GM23338 (cell line): ENCODE measurements at regions not wholly inside any gene's neighbourhood (a gene's known extent, or its start where the extent isn't known, plus 50 kb on each side); places are given as distances from the start of the nearest gene placed in this dataset.

Source experiments
- ATAC-seq: fragments of 200-7000 bp; cut with Tn5 transposase; 3 replicates; pipeline ENCODE4 v1.9.1; 2020
- DNase-seq: peaks from one replicate; pipeline ENCODE4 v3.0.0-alpha.2; 2015; ENCODE audit warnings: low spot score
- H2AFZ ChIP-seq: fragments of 200-600 bp; sonication (generic); 2 replicates; pipeline ENCODE4 v1.8.0; 2016; ENCODE audit warnings: antibody characterized with exemption, mild to moderate bottlenecking, moderate library complexity
- H3F3A ChIP-seq: fragments of 200-600 bp; sonication (generic); replicated peaks from 2 replicates; pipeline ENCODE4 v1.8.0; 2017; ENCODE audit warnings: antibody characterized with exemption, mixed run types, low read depth
- H3K27ac ChIP-seq: fragments of 200-600 bp; sonication (generic); 2 replicates; pipeline ENCODE4 v1.6.1; 2016; ENCODE audit warnings: low read depth
- H3K27me3 ChIP-seq: fragments of 200-600 bp; sonication (generic); 2 replicates; pipeline ENCODE4 v1.8.0; 2016; ENCODE audit warnings: mild to moderate bottlenecking, mixed run types, moderate library complexity; ENCODE audit not compliant: insufficient read depth
- H3K36me3 ChIP-seq: fragments of 200-600 bp; sonication (generic); 2 replicates; pipeline ENCODE4 v1.8.0; 2016; ENCODE audit warnings: mild to moderate bottlenecking; ENCODE audit not compliant: insufficient read depth
- H3K4me1 ChIP-seq: fragments of 200-600 bp; sonication (generic); 2 replicates; pipeline ENCODE4 v1.8.0; 2016; ENCODE audit warnings: mild to moderate bottlenecking, moderate library complexity; ENCODE audit not compliant: insufficient read depth
- H3K4me2 ChIP-seq: fragments of 200-600 bp; sonication (generic); 2 replicates; pipeline ENCODE4 v1.7.1; 2017; ENCODE audit warnings: mixed run types
- H3K4me3 ChIP-seq: fragments of 200-600 bp; sonication (generic); 2 replicates; pipeline ENCODE4 v1.6.1; 2016; ENCODE audit warnings: mixed run types
- H3K79me2 ChIP-seq: fragments of 200-600 bp; sonication (generic); replicated peaks from 2 replicates; pipeline ENCODE4 v1.8.0; 2017; ENCODE audit warnings: mild to moderate bottlenecking; ENCODE audit not compliant: insufficient read depth
- H3K9me2 ChIP-seq: fragments of 200-600 bp; sonication (generic); 2 replicates; pipeline ENCODE4 v1.8.0; 2017; ENCODE audit not compliant: insufficient read depth
- H4K20me1 ChIP-seq: fragments of 200-600 bp; sonication (generic); replicated peaks from 2 replicates; pipeline ENCODE4 v1.8.0; 2017; ENCODE audit warnings: mild to moderate bottlenecking; ENCODE audit not compliant: insufficient read depth
- H3K27ac Mint-ChIP-seq: 2 replicates; pipeline ENCODE4 v1.8.0; 2020; ENCODE audit warnings: inconsistent platforms, mild to moderate bottlenecking, moderate library complexity, mixed read lengths
- H3K27me3 Mint-ChIP-seq: 3 replicates; pipeline ENCODE4 v1.8.0; 2022; ENCODE audit warnings: low read depth, mild to moderate bottlenecking, moderate library complexity, mixed read lengths, inconsistent platforms; ENCODE audit not compliant: insufficient read depth, poor library complexity
- H3K36me3 Mint-ChIP-seq: 3 replicates; pipeline ENCODE4 v1.8.0; 2021; ENCODE audit warnings: low read depth, mild to moderate bottlenecking, inconsistent platforms, moderate library complexity, mixed read lengths
- H3K4me1 Mint-ChIP-seq: 3 replicates; pipeline ENCODE4 v1.8.0; 2020; ENCODE audit warnings: mild to moderate bottlenecking, inconsistent platforms, mixed read lengths
- H3K4me3 Mint-ChIP-seq: 3 replicates; pipeline ENCODE4 v1.8.0; 2021; ENCODE audit warnings: moderate library complexity, mild to moderate bottlenecking, inconsistent platforms, mixed read lengths
- H3K9me3 Mint-ChIP-seq: 3 replicates; pipeline ENCODE4 v1.8.0; 2020; ENCODE audit warnings: moderate library complexity, mild to moderate bottlenecking, inconsistent platforms, mixed read lengths
- CREB1 ChIP-seq: fragments of 250-450 bp; sonication (Bioruptor Pico); IDR thresholded peaks from 2 replicates; pipeline ENCODE4 v1.5.0; 2020; ENCODE audit warnings: low read depth, mild to moderate bottlenecking, moderate library complexity
- CTCF ChIP-seq, 2 experiments: fragments of 200-600 bp in 1 of 2; sonication (generic) in 1 of 2; conservative IDR thresholded peaks; 2 replicates each; pipeline versions ENCODE4 v1.5.1 to v1.6.1; 2016 to 2017; ENCODE audit warnings: antibody characterized with exemption in 2 of 2, low read depth in 2 of 2, mild to moderate bottlenecking in 2 of 2, moderate library complexity in 1 of 2
- EZH2 ChIP-seq: fragments of 200-600 bp; sonication (generic); IDR thresholded peaks from one replicate; pipeline ENCODE4 v1.8.0; 2017; ENCODE audit warnings: antibody characterized with exemption, mild to moderate bottlenecking, low read depth; ENCODE audit not compliant: unreplicated experiment
- EZH2phosphoT487 ChIP-seq: fragments of 200-600 bp; sonication (generic); IDR thresholded peaks from one replicate; pipeline ENCODE4 v1.8.1; 2018; ENCODE audit warnings: antibody characterized with exemption; ENCODE audit not compliant: unreplicated experiment
- JUNB ChIP-seq: IDR thresholded peaks from one replicate; pipeline ENCODE4 v1.6.1; 2016; ENCODE audit warnings: antibody characterized with exemption; ENCODE audit not compliant: unreplicated experiment
- NANOG ChIP-seq: IDR thresholded peaks from 2 replicates; pipeline ENCODE4 v1.6.1; 2016; ENCODE audit warnings: antibody characterized with exemption, borderline replicate concordance
- POLR2AphosphoS5 ChIP-seq: IDR thresholded peaks from 2 replicates; pipeline ENCODE4 v1.6.1; 2016; ENCODE audit warnings: antibody characterized with exemption, low read depth
- REST ChIP-seq: IDR thresholded peaks from one replicate; pipeline ENCODE4 v1.6.1; 2018; ENCODE audit warnings: antibody characterized with exemption; ENCODE audit not compliant: unreplicated experiment
- STAT1 ChIP-seq: IDR thresholded peaks from one replicate; pipeline ENCODE4 v1.6.1; 2016; ENCODE audit warnings: antibody characterized with exemption; ENCODE audit not compliant: unreplicated experiment
- ZNF114 ChIP-seq: fragments of 250-450 bp; sonication (Bioruptor Pico); IDR thresholded peaks from 2 replicates; pipeline ENCODE4 v1.5.0; 2020; ENCODE audit warnings: mild to moderate bottlenecking, moderate library complexity
- ZNF331 ChIP-seq: fragments of 250-450 bp; sonication (Bioruptor Pico); IDR thresholded peaks from 2 replicates; pipeline ENCODE4 v1.5.0; 2020; ENCODE audit warnings: low read depth, mild to moderate bottlenecking, moderate library complexity
- ZNF462 ChIP-seq: fragments of 250-450 bp; sonication (Bioruptor Pico); IDR thresholded peaks from 2 replicates; pipeline ENCODE4 v1.5.0; 2020; ENCODE audit warnings: mild to moderate bottlenecking, moderate library complexity

GRCh38 chr15:62552444-62552843 lies 387.4 kb upstream of the C2CD4B start:
- no peak for ATAC-seq
- no peaks in the 10 kb centered on the region for H4K20me1 ChIP-seq
- Mint-ChIP-seq H3K9me3 (no peaks in the 10 kb centered on the region), H3K4me3 (no peak overlapping the region), H3K4me1 (no peaks in the 10 kb centered on the region), H3K27ac (no peak overlapping the region), H3K36me3 (no peaks in the 10 kb centered on the region), H3K27me3 (no peaks in the 10 kb centered on the region)
- no peak overlapping the region for H3K27ac ChIP-seq
- TF ChIP-seq ZNF114 (CRISPR knock-in tag): no peak
- TF ChIP-seq EZH2: no peak
- TF ChIP-seq EZH2phosphoT487: no peak
- no peak for TF ChIP-seq ZNF462
- TF ChIP-seq CTCF (conservative IDR thresholded peaks at IDR 0.05; ENCODE audit: low read depth in 2 of 2): no peak
- no peak for TF ChIP-seq NANOG
- TF ChIP-seq CREB1: no peak
- no peak for TF ChIP-seq REST
- no peak for TF ChIP-seq JUNB
- TF ChIP-seq POLR2AphosphoS5: no peak
- no peak for TF ChIP-seq ZNF331 (CRISPR knock-in tag)
- TF ChIP-seq STAT1: no peak
- H3K79me2 ChIP-seq: peaks cover 4% of the 10 kb centered on the region; the same call in 1 of the 2 replicates
- no peak overlapping the region for H2AFZ ChIP-seq
- no peak overlapping the region for H3K4me2 ChIP-seq
- no peak for DNase-seq
- H3K27me3 ChIP-seq: no peaks in the 10 kb centered on the region
- H3K4me1 ChIP-seq: no peaks in the 10 kb centered on the region
- H3K9me2 ChIP-seq: peaks cover 3% of the 10 kb centered on the region; the same call in 1 of the 2 replicates
- H3F3A ChIP-seq: no peaks in the 10 kb centered on the region
- H3K4me3 ChIP-seq: no peak overlapping the region
- no peaks in the 10 kb centered on the region for H3K36me3 ChIP-seq
